Glutamatergic neuron (in vitro differentiated cells): ENCODE measurements at regions not wholly inside any gene's neighbourhood (a gene's known extent, or its start where the extent isn't known, plus 50 kb on each side); places are given as distances from the start of the nearest gene placed in this dataset.

Experiments used
- DNase-seq: peaks from one replicate; pipeline ENCODE4 v3.0.0; 2022
- H3K27ac Mint-ChIP-seq: one replicate; pipeline ENCODE4 v1.8.0; 2020; ENCODE audit warnings: mild to moderate bottlenecking, mixed read lengths, inconsistent platforms; ENCODE audit not compliant: unreplicated experiment
- H3K27me3 Mint-ChIP-seq: one replicate; pipeline ENCODE4 v1.8.0; 2020; ENCODE audit warnings: mild to moderate bottlenecking, moderate library complexity, mixed read lengths, inconsistent platforms; ENCODE audit not compliant: unreplicated experiment
- H3K36me3 Mint-ChIP-seq: one replicate; pipeline ENCODE4 v1.8.0; 2020; ENCODE audit warnings: mild to moderate bottlenecking, mixed read lengths, inconsistent platforms; ENCODE audit not compliant: unreplicated experiment
- H3K4me1 Mint-ChIP-seq: one replicate; pipeline ENCODE4 v1.8.0; 2020; ENCODE audit warnings: mild to moderate bottlenecking, low read depth, mixed read lengths, inconsistent platforms; ENCODE audit not compliant: unreplicated experiment
- H3K4me3 Mint-ChIP-seq: one replicate; pipeline ENCODE4 v1.8.0; 2020; ENCODE audit warnings: mild to moderate bottlenecking, mixed read lengths, inconsistent platforms; ENCODE audit not compliant: unreplicated experiment
- H3K9me3 Mint-ChIP-seq: one replicate; pipeline ENCODE4 v1.8.0; 2020; ENCODE audit warnings: mild to moderate bottlenecking, moderate library complexity, mixed read lengths, inconsistent platforms; ENCODE audit not compliant: unreplicated experiment
- CTCF ChIP-seq: fragments of 200-600 bp; sonication (generic); IDR thresholded peaks from one replicate; pipeline ENCODE4 v1.5.0; 2021; ENCODE audit not compliant: partially characterized antibody, unreplicated experiment

GRCh38 chr4:32909053-32909452 is 2188.9 kb downstream of the PCDH7 start:
- H3K4me3 Mint-ChIP-seq, result no peak overlapping the region
- no peaks in the 10 kb centered on the region for H3K4me1 Mint-ChIP-seq
- TF ChIP-seq CTCF, result no peak
- H3K9me3 Mint-ChIP-seq, result no peaks in the 10 kb centered on the region
- H3K36me3 Mint-ChIP-seq, result peaks cover 9% of the 10 kb centered on the region
- H3K27me3 Mint-ChIP-seq, result no peaks in the 10 kb centered on the region
- no peak for DNase-seq
- H3K27ac Mint-ChIP-seq, result no peak overlapping the region

GRCh38 chr4:32909736-32910135 is 2189.6 kb downstream of the PCDH7 start:
- H3K36me3 Mint-ChIP-seq, result peaks cover 9% of the 10 kb centered on the region
- no peak for DNase-seq
- no peak overlapping the region for H3K27ac Mint-ChIP-seq
- no peaks in the 10 kb centered on the region for H3K27me3 Mint-ChIP-seq
- no peak overlapping the region for H3K4me3 Mint-ChIP-seq
- H3K4me1 Mint-ChIP-seq, result no peaks in the 10 kb centered on the region
- no peak for TF ChIP-seq CTCF
- H3K9me3 Mint-ChIP-seq, result no peaks in the 10 kb centered on the region

- no peaks in the 10 kb centered on the region for H3K36me3 Mint-ChIP-seq
- DNase-seq, result no peak
- no peak for TF ChIP-seq CTCF
Observed at GRCh38 chr4:32917586-32917985, 2197.4 kb downstream of the PCDH7 start.

GRCh38 chr4:32929796-32930699 is 2209.9 kb downstream of the PCDH7 start:
- no peak for DNase-seq
- Mint-ChIP-seq H3K36me3 (no peaks in the 10 kb centered on the region), H3K9me3 (no peaks in the 10 kb centered on the region), H3K27me3 (peaks cover 2% of the 10 kb centered on the region), H3K4me1 (peaks cover 3% of the 10 kb centered on the region), H3K27ac (no peak overlapping the region), H3K4me3 (no peak overlapping the region)
- TF ChIP-seq CTCF, result no peak

More at GRCh38 chr4:32917586-32917985, 2197.4 kb downstream of the PCDH7 start:
- no peaks in the 10 kb centered on the region for H3K27me3 Mint-ChIP-seq
- no peaks in the 10 kb centered on the region for H3K9me3 Mint-ChIP-seq
- no peaks in the 10 kb centered on the region for H3K4me1 Mint-ChIP-seq
- no peak overlapping the region for H3K4me3 Mint-ChIP-seq
- no peak overlapping the region for H3K27ac Mint-ChIP-seq

- Mint-ChIP-seq H3K4me3 (no peak overlapping the region), H3K4me1 (peaks cover 3% of the 10 kb centered on the region), H3K36me3 (no peaks in the 10 kb centered on the region), H3K27ac (no peak overlapping the region), H3K9me3 (no peaks in the 10 kb centered on the region), H3K27me3 (peaks cover 2% of the 10 kb centered on the region)
- no peak for TF ChIP-seq CTCF
- no peak for DNase-seq
Observed at GRCh38 chr4:32930700-32931099, 2210.5 kb downstream of the PCDH7 start.
